NCI-H2081 (cell line): ENCODE measurements at regions not wholly inside any gene's neighbourhood (a gene's known extent, or its start where the extent isn't known, plus 50 kb on each side); places are given as distances from the start of the nearest gene placed in this dataset.

ENCODE experiments used
- DNase-seq, 2 experiments: peaks; one replicate each; lab custom pipeline; 2025; lab: John Stamatoyannopoulos, UW

GRCh38 chr9:82216435-82216834, 227.9 kb downstream of the SPATA31D1 start:
- DNase-seq = no peak

GRCh38 chr9:82223442-82223841, 234.9 kb downstream of the SPATA31D1 start:
- DNase-seq = no peak

DNA sequence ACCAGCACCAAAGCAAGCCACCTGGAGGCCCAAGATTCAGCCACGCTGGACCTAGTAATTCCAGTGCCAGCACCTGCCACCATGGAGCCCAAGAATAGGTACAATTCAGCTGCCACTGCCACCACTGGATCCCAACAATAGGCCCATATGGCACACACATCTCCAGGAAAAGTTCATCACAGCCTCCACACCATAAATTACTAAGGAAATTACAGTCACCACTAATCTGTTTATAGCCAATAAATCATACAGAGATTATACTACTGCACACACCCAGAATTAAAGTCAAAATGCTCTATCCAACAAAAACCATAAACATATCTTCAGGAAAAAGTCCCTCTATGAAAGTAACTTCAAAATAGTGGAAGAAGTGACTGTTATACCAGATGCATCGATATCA, 242.8 kb downstream of the SPATA31D1 start:
- no peak for DNase-seq

GRCh38 chr9:82234160-82234943, 245.8 kb downstream of the SPATA31D1 start:
- DNase-seq = no peak

GRCh38 chr9:82242285-82242963, 253.9 kb downstream of the SPATA31D1 start:
- no peak for DNase-seq

- no peak for DNase-seq
Observed at GRCh38 chr9:82247318-82247717, 258.7 kb downstream of the SPATA31D1 start.

- DNase-seq = no peak
Observed at GRCh38 chr9:82252116-82252515, 263.5 kb downstream of the SPATA31D1 start.

- no peak for DNase-seq
Observed at GRCh38 chr9:82254646-82255367, 266.2 kb downstream of the SPATA31D1 start.

GRCh38 chr9:82255481-82256176, 267.1 kb downstream of the SPATA31D1 start:
- DNase-seq = no peak

DNA sequence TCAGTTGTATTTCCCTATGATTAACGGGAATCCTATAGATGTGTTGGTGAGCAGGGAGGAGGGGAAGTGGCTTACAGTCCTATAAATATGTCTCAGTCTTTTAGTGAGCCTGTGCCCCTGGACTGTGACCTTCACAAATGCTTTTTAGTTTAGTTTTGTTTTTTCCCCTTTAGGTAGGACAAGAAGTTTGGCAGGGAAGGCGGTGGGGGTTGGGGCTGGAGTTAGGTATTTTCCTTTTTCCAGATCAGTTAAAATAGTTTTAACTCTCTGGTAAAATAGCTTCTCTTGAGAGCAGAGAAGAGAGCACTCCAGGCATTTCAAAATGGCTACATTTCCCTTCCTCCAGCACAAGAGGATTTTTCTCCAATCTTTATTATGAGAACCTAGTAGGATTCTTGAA, 272.1 kb downstream of the SPATA31D1 start:
- no peak for DNase-seq

- DNase-seq = no peak
Observed at GRCh38 chr9:82263619-82264018, 275.0 kb downstream of the SPATA31D1 start.

DNA sequence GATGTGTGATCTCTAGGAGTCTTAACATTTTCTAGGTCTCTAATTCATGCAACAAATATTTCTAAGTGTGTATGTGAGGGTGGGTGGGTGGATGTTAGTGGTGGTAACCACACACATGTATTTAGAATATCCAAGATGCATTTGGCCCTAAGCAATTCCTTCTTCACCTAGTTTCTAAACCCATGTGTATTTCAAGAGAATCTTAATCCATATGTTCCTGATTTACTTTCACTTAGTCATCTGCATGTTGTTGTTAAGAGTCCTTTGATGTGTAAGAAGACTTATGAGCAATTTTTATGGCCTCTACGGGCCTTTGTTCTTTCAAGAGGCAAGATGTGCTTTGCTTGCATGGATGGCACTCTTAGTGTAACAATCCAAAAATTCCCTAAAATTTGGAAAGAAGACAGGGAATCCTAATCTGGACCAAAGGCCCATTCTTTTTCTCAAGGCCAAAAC, 282.6 kb downstream of the SPATA31D1 start:
- DNase-seq = no peak

DNA sequence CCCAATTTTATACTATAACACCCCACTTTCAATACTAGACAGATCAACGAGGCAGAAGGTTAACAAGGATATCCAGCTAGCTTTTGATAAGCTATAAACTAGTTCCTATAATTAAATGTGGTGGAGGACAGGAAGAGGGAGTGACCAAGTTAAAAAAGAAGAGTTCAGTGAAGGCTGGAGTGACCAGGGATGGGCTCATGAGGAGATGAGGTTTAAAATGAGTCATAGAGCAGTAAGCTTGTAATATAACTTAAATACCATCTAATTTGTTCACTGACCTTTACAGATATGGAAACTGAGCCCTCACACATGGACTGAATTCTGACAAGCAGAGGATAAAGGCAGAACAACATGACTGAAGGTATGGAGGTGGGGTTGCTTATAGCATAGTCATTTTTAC, 284.5 kb downstream of the SPATA31D1 start:
- no peak for DNase-seq

GRCh38 chr9:82275258-82275927, 286.8 kb downstream of the SPATA31D1 start:
- DNase-seq = no peak

DNA sequence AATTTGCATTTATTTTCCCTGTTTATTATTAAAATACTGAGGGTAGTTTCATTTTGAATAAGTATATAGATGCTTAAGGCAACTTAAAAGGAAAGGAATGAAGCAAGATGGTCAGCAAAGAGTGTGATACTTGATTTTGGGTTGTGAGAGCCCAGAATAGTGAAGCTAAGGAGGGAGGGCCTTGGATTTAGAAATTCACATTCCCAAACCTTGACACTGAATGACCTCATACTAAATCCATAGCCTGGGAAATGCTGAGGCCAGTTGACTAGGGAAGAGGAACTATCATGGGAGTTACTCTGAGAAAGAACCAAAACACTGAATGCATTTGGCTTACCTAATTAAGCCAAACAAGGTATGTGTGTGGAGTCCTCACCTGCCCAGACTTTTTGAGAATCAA, 292.5 kb downstream of the SPATA31D1 start:
- no peak for DNase-seq

DNA sequence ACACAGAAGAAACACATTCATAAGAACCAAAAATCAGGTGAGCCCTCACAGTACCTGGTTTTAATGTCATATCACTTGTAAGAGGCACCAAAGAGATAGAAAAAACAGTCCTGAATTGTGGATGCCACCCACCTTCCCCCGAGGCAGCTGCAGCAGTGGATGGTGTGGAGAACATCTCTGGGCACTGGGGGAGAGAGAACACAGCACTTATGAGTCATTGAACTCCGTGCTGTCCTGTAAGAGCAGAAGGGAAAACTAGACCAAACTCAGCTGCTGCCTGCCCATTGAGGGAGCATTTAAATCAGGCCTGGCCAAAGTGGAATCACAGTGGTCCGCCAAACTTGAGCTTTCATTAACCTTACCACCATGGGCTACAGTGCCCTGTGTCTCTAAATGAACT, 296.2 kb downstream of the SPATA31D1 start:
- no peak for DNase-seq

- no peak for DNase-seq
Observed at GRCh38 chr9:82295181-82295580, 306.6 kb downstream of the SPATA31D1 start.

DNA sequence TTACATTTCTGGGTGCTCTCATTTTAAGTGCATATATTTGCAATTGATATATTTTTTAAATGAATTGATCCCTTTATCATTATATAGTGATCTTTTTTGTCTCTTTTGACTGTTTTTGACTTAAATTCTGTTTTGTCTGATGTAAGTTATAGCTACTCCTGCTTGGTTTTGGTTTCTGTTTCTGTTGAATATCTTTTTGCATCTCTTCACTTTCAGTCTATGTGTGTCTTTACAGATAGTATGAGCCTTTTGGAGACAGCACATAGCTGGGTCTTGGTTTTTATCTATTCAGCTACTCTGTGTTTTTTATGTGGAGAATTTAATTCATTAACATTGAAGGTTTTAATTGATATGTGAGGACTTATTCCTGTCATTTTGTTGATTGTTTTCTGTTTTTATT, 311.3 kb downstream of the SPATA31D1 start:
- no peak for DNase-seq

- no peak for DNase-seq
Observed at GRCh38 chr9:82302968-82303655, 314.5 kb downstream of the SPATA31D1 start.

GRCh38 chr9:82308836-82309235, 320.3 kb downstream of the SPATA31D1 start:
- peak; percentile 67 to 88 for DNase-seq

DNA sequence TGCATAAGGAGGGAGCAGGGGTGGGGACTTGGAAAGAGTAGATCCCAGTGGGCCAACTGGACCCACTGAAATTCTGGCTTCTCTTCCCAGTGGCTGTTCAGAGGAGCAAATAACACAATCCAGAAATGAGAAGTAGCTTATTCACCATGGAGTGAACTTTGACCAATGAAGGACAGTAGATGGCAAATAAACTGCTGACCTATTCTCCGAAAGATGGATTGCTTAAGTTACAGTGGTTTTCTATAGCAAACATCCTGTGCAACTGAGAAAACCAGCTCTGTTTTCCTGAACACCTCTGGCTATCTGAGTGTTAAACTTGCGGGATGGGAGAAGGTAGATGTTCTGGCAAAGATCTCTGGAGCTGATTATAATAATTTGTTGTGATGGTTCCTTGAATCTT, 325.1 kb downstream of the SPATA31D1 start:
- DNase-seq = no peak
